HCT116 (cell line): ENCODE measurements at regions not wholly inside any gene's neighbourhood (a gene's known extent, or its start where the extent isn't known, plus 50 kb on each side); places are given as distances from the start of the nearest gene placed in this dataset.

Experiments
- CTCF ChIP-seq, 3 experiments: fragments of 200-600 bp in 1 of 3; sonication (generic) in 1 of 3; IDR thresholded peaks in 2 of 3; conservative IDR thresholded peaks in 1 of 3; 2 replicates each; pipeline ENCODE4 v1.5.1; 2012 to 2017; ENCODE audit warnings: low read depth in 2 of 3, low read length in 2 of 3, antibody characterized with exemption in 1 of 3, borderline replicate concordance in 1 of 3, control low read depth in 1 of 3, mild to moderate bottlenecking in 1 of 3, mixed read lengths in 1 of 3, mixed run types in 1 of 3, moderate library complexity in 1 of 3; ENCODE audit not compliant: insufficient read depth in 1 of 3
- EZH2 ChIP-seq: fragments of 200-600 bp; sonication (generic); IDR thresholded peaks from 2 replicates; pipeline ENCODE4 v1.6.1; 2017; ENCODE audit warnings: antibody characterized with exemption, mixed run types
- EZH2phosphoT487 ChIP-seq: fragments of 200-600 bp; IDR thresholded peaks from 2 replicates; pipeline ENCODE4 v1.6.1; 2018; ENCODE audit warnings: antibody characterized with exemption, borderline replicate concordance
- POLR2AphosphoS5 ChIP-seq: IDR thresholded peaks from 2 replicates; pipeline ENCODE4 v1.6.1; 2011; ENCODE audit warnings: mild to moderate bottlenecking, low read depth, low read length, moderate library complexity

- TF ChIP-seq CTCF (IDR thresholded peaks at IDR 0.05 in 2 of 3, conservative IDR thresholded peaks at IDR 0.05 in 1 of 3; ENCODE audit: borderline replicate concordance in 1 of 3, insufficient read depth in 1 of 3, low read depth in 2 of 3, low read length in 2 of 3): no peak
- TF ChIP-seq POLR2AphosphoS5: no peak
- TF ChIP-seq EZH2: no peak
- TF ChIP-seq EZH2phosphoT487: no peak
Measured at GRCh38 chr1:199593475-199593874, 434.0 kb upstream of the NR5A2 start.
